ENCODE measurements at regions not wholly inside any gene's neighbourhood (a gene's known extent, or its start where the extent isn't known, plus 50 kb on each side); places are given as distances from the start of the nearest gene placed in this dataset.

GRCh38 chr14:87652278-87652677 lies 340.7 kb downstream of the GALC start:
- TF ChIP-seq EZH2phosphoT487 (IDR thresholded peaks at IDR 0.05; ENCODE audit: borderline replicate concordance, low read length) (no peak), CTCF (IDR thresholded peaks at IDR 0.05; ENCODE audit: low read depth, low read length, poor library complexity, severe bottlenecking) (no peak)
- H4K20me1 ChIP-seq (ENCODE audit: control insufficient read depth, insufficient read depth, low read depth, low read length), result no peaks in the 10 kb centered on the region
- no peaks in the 10 kb centered on the region for H3K36me3 ChIP-seq (ENCODE audit: control insufficient read depth, low read length)
- no peaks in the 10 kb centered on the region for H3K27me3 ChIP-seq (ENCODE audit: control insufficient read depth, low read length)
- no peaks in the 10 kb centered on the region for H3K79me2 ChIP-seq (ENCODE audit: control insufficient read depth, low read length)
- no peaks in the 10 kb centered on the region for H3K4me1 ChIP-seq (ENCODE audit: control insufficient read depth, low read length)
- no peak overlapping the region for H3K27ac ChIP-seq (ENCODE audit: low read depth, low read length)
- no peaks in the 10 kb centered on the region for H3F3A ChIP-seq (ENCODE audit: control insufficient read depth, insufficient read depth)
- no peak overlapping the region for H3K4me2 ChIP-seq (ENCODE audit: low read length)
- no peak overlapping the region for H3K4me3 ChIP-seq (ENCODE audit: low read length)
- H3K9me3 ChIP-seq (ENCODE audit: control insufficient read depth, insufficient read depth, low read length), result peaks cover 15% of the 10 kb centered on the region
- no peaks in the 10 kb centered on the region for H3K9me2 ChIP-seq (replicated peaks; ENCODE audit: control insufficient read depth, low read length)

- Histone ChIP-seq H3K4me3 (ENCODE audit: low read length) (no peak overlapping the region), H3K79me2 (ENCODE audit: control insufficient read depth, low read length) (no peaks in the 10 kb centered on the region), H3K27me3 (ENCODE audit: control insufficient read depth, low read length) (no peaks in the 10 kb centered on the region)
Observed at GRCh38 chr14:87644689-87645088, 348.3 kb downstream of the GALC start.

GRCh38 chr14:87643005-87643404 lies 350.0 kb downstream of the GALC start:
- Histone ChIP-seq H3K36me3 (ENCODE audit: control insufficient read depth, low read length) (no peaks in the 10 kb centered on the region), H3K4me1 (ENCODE audit: control insufficient read depth, low read length) (no peaks in the 10 kb centered on the region), H3K79me2 (ENCODE audit: control insufficient read depth, low read length) (no peaks in the 10 kb centered on the region), H3K4me2 (ENCODE audit: low read length) (no peak overlapping the region), H3F3A (ENCODE audit: control insufficient read depth, insufficient read depth) (no peaks in the 10 kb centered on the region), H4K20me1 (ENCODE audit: control insufficient read depth, insufficient read depth, low read depth, low read length) (no peaks in the 10 kb centered on the region), H3K9me3 (ENCODE audit: control insufficient read depth, insufficient read depth, low read length) (no peaks in the 10 kb centered on the region), H3K27me3 (ENCODE audit: control insufficient read depth, low read length) (no peaks in the 10 kb centered on the region), H3K9me2 (replicated peaks; ENCODE audit: control insufficient read depth, low read length) (no peaks in the 10 kb centered on the region), H3K27ac (ENCODE audit: low read depth, low read length) (no peak overlapping the region), H3K4me3 (ENCODE audit: low read length) (no peak overlapping the region)
- TF ChIP-seq EZH2phosphoT487 (IDR thresholded peaks at IDR 0.05; ENCODE audit: borderline replicate concordance, low read length) (no peak), CTCF (IDR thresholded peaks at IDR 0.05; ENCODE audit: low read depth, low read length, poor library complexity, severe bottlenecking) (no peak)

More at GRCh38 chr14:87644689-87645088, 348.3 kb downstream of the GALC start:
- Histone ChIP-seq H3F3A (ENCODE audit: control insufficient read depth, insufficient read depth) (no peaks in the 10 kb centered on the region), H3K4me1 (ENCODE audit: control insufficient read depth, low read length) (no peaks in the 10 kb centered on the region), H3K27ac (ENCODE audit: low read depth, low read length) (no peak overlapping the region), H3K4me2 (ENCODE audit: low read length) (no peak overlapping the region), H4K20me1 (ENCODE audit: control insufficient read depth, insufficient read depth, low read depth, low read length) (no peaks in the 10 kb centered on the region), H3K9me3 (ENCODE audit: control insufficient read depth, insufficient read depth, low read length) (peaks cover 5% of the 10 kb centered on the region; the same call in 1 of the 2 replicates), H3K36me3 (ENCODE audit: control insufficient read depth, low read length) (no peaks in the 10 kb centered on the region), H3K9me2 (replicated peaks; ENCODE audit: control insufficient read depth, low read length) (no peaks in the 10 kb centered on the region)
- no peak for TF ChIP-seq CTCF (IDR thresholded peaks at IDR 0.05; ENCODE audit: low read depth, low read length, poor library complexity, severe bottlenecking)
- no peak for TF ChIP-seq EZH2phosphoT487 (IDR thresholded peaks at IDR 0.05; ENCODE audit: borderline replicate concordance, low read length)
